SK-N-MC (cell line): ENCODE measurements at regions not wholly inside any gene's neighbourhood (a gene's known extent, or its start where the extent isn't known, plus 50 kb on each side); places are given as distances from the start of the nearest gene placed in this dataset.

Experiments used
- DNase-seq: peaks from one replicate; pipeline ENCODE4 v3.0.0-alpha.2; 2011; ENCODE audit warnings: low read depth, low spot score
- H3K27ac ChIP-seq: fragments of 200-600 bp; sonication (generic); 2 replicates; pipeline ENCODE4 v1.5.1; 2016; ENCODE audit warnings: mixed run types
- H3K36me3 ChIP-seq: fragments of 200-600 bp; sonication (generic); 2 replicates; pipeline ENCODE4 v1.6.1; 2017; ENCODE audit warnings: antibody characterized with exemption, low read length, mixed read lengths; ENCODE audit not compliant: insufficient read depth
- H3K4me3 ChIP-seq: fragments of 200-600 bp; sonication (generic); 2 replicates; pipeline ENCODE4 v1.5.1; 2016
- H3K9ac ChIP-seq: fragments of 200-600 bp; sonication (generic); 2 replicates; pipeline ENCODE4 v1.8.0; 2017; ENCODE audit warnings: mixed run types, mixed read lengths; ENCODE audit not compliant: insufficient read length
- H3K9me3 ChIP-seq: fragments of 200-600 bp; sonication (generic); 2 replicates; pipeline ENCODE4 v1.6.1; 2017; ENCODE audit warnings: low read depth, mild to moderate bottlenecking, antibody characterized with exemption, low read length, moderate library complexity, mixed read lengths
- EZH2 ChIP-seq: fragments of 200-600 bp; sonication (generic); IDR thresholded peaks from one replicate; pipeline ENCODE4 v1.6.1; 2017; ENCODE audit warnings: antibody characterized with exemption
- FOXP2 ChIP-seq: optimal IDR thresholded peaks from 2 replicates; pipeline ENCODE3; 2011; ENCODE audit warnings: mild to moderate bottlenecking, moderate library complexity; ENCODE audit not compliant: insufficient read depth; ENCODE audit errors: extremely low read length, control extremely low read depth
- POLR2AphosphoS5 ChIP-seq: IDR thresholded peaks from 2 replicates; pipeline ENCODE4 v1.6.1; 2012; ENCODE audit warnings: mild to moderate bottlenecking, low read depth, low read length, borderline replicate concordance

- DNase-seq: no peak
- TF ChIP-seq EZH2 (no peak), FOXP2 (no peak), POLR2AphosphoS5 (no peak)
Measured at GRCh38 chr14:38761033-38761432, 342.0 kb downstream of the SEC23A start.

GRCh38 chr14:38758661-38759060 is 344.4 kb downstream of the SEC23A start:
- Histone ChIP-seq H3K4me3 (no peak overlapping the region), H3K27ac (no peak overlapping the region), H3K9ac (no peak overlapping the region), H3K9me3 (no peaks in the 10 kb centered on the region), H3K36me3 (no peaks in the 10 kb centered on the region)
- TF ChIP-seq FOXP2 (no peak), POLR2AphosphoS5 (no peak), EZH2 (no peak)
- DNase-seq: no peak

More at GRCh38 chr14:38761033-38761432, 342.0 kb downstream of the SEC23A start:
- H3K4me3 ChIP-seq: no peak overlapping the region
- H3K9me3 ChIP-seq: no peaks in the 10 kb centered on the region
- no peak overlapping the region for H3K9ac ChIP-seq
- no peaks in the 10 kb centered on the region for H3K36me3 ChIP-seq
- H3K27ac ChIP-seq: no peak overlapping the region

- Histone ChIP-seq H3K4me3 (no peak overlapping the region), H3K36me3 (no peaks in the 10 kb centered on the region), H3K9me3 (no peaks in the 10 kb centered on the region), H3K9ac (no peak overlapping the region), H3K27ac (no peak overlapping the region)
- DNase-seq: no peak
- TF ChIP-seq FOXP2 (no peak), EZH2 (no peak), POLR2AphosphoS5 (no peak)
Measured at GRCh38 chr14:38755036-38755435, 348.0 kb downstream of the SEC23A start.

GRCh38 chr14:38752750-38753149 is 350.3 kb downstream of the SEC23A start:
- H3K9me3 ChIP-seq: no peaks in the 10 kb centered on the region
- no peaks in the 10 kb centered on the region for H3K36me3 ChIP-seq
- H3K9ac ChIP-seq: no peak overlapping the region
- no peak overlapping the region for H3K4me3 ChIP-seq
- no peak overlapping the region for H3K27ac ChIP-seq
- TF ChIP-seq EZH2 (no peak), FOXP2 (no peak), POLR2AphosphoS5 (no peak)
- DNase-seq: no peak

GRCh38 chr14:38752341-38752740 is 350.7 kb downstream of the SEC23A start:
- Histone ChIP-seq H3K27ac (no peak overlapping the region), H3K9ac (no peak overlapping the region), H3K36me3 (no peaks in the 10 kb centered on the region), H3K9me3 (no peaks in the 10 kb centered on the region), H3K4me3 (no peak overlapping the region)
- no peak for TF ChIP-seq FOXP2
- TF ChIP-seq POLR2AphosphoS5: no peak
- TF ChIP-seq EZH2: no peak
- DNase-seq: no peak

GRCh38 chr14:38751459-38751858 is 351.6 kb downstream of the SEC23A start:
- H3K9ac ChIP-seq: no peak overlapping the region
- H3K4me3 ChIP-seq: no peak overlapping the region
- no peak for DNase-seq
- no peak overlapping the region for H3K27ac ChIP-seq
- H3K36me3 ChIP-seq: no peaks in the 10 kb centered on the region
- H3K9me3 ChIP-seq: no peaks in the 10 kb centered on the region
- no peak for TF ChIP-seq EZH2

GRCh38 chr14:38749936-38750335 is 353.1 kb downstream of the SEC23A start:
- Histone ChIP-seq H3K9ac (no peak overlapping the region), H3K27ac (no peak overlapping the region), H3K36me3 (no peaks in the 10 kb centered on the region), H3K9me3 (no peaks in the 10 kb centered on the region), H3K4me3 (no peak overlapping the region)
- TF ChIP-seq POLR2AphosphoS5 (no peak), FOXP2 (no peak), EZH2 (no peak)
- no peak for DNase-seq

- no peaks in the 10 kb centered on the region for H3K9me3 ChIP-seq
- H3K36me3 ChIP-seq: no peaks in the 10 kb centered on the region
- DNase-seq: no peak
- H3K27ac ChIP-seq: no peak overlapping the region
- no peak overlapping the region for H3K4me3 ChIP-seq
- TF ChIP-seq EZH2 (no peak), FOXP2 (no peak), POLR2AphosphoS5 (no peak)
- H3K9ac ChIP-seq: no peak overlapping the region
Measured at GRCh38 chr14:38745861-38746260, 357.2 kb downstream of the SEC23A start.

GRCh38 chr14:38743966-38744584 is 359.0 kb downstream of the SEC23A start:
- Histone ChIP-seq H3K4me3 (no peak overlapping the region), H3K9ac (no peak overlapping the region), H3K36me3 (no peaks in the 10 kb centered on the region), H3K27ac (no peak overlapping the region), H3K9me3 (no peaks in the 10 kb centered on the region)
- DNase-seq: no peak
- TF ChIP-seq POLR2AphosphoS5: no peak
- no peak for TF ChIP-seq EZH2
- no peak for TF ChIP-seq FOXP2
